H1 (cell line): ENCODE measurements at regions not wholly inside any gene's neighbourhood (a gene's known extent, or its start where the extent isn't known, plus 50 kb on each side); places are given as distances from the start of the nearest gene placed in this dataset.

Source experiments
- EP300 ChIP-seq, 2 experiments: IDR thresholded peaks; 1 replicate in 1 of 2; 2 replicates in 1 of 2; pipeline ENCODE4 v1.6.1; 2011 to 2012; ENCODE audit warnings: low read depth in 2 of 2, low read length in 2 of 2, mild to moderate bottlenecking in 2 of 2, borderline replicate concordance in 1 of 2, inconsistent platforms in 1 of 2, moderate library complexity in 1 of 2
- GABPA ChIP-seq: IDR thresholded peaks from 2 replicates; pipeline ENCODE4 v1.6.1; 2011; ENCODE audit warnings: mild to moderate bottlenecking, low read length, moderate library complexity, borderline replicate concordance; ENCODE audit not compliant: insufficient read depth
- YY1 ChIP-seq: IDR thresholded peaks from 2 replicates; pipeline ENCODE4 v1.6.1; 2011; ENCODE audit warnings: low read depth, mild to moderate bottlenecking, low read length
- TF ChIP-seq, protein P1 (sequence below): fragments of 300-600 bp; sonication (generic); IDR thresholded peaks from 2 replicates; pipeline ENCODE4 v1.7.1; 2012; ENCODE audit warnings: low read length, moderate library complexity, mild to moderate bottlenecking, inconsistent platforms; ENCODE audit not compliant: insufficient replicate concordance
- TF ChIP-seq, protein P2 (sequence below), 3 experiments: IDR thresholded peaks; 1 replicate in 2 of 3; 2 replicates in 1 of 3; pipeline versions ENCODE4 v1.5.1 to v1.6.1; 2011; ENCODE audit warnings: low read length in 3 of 3, mild to moderate bottlenecking in 3 of 3, inconsistent platforms in 2 of 3, low read depth in 1 of 3, moderate library complexity in 1 of 3; ENCODE audit not compliant: insufficient read depth in 1 of 3; ENCODE audit errors: control extremely low read depth in 1 of 3
- TF ChIP-seq, protein P3 (sequence below): IDR thresholded peaks from 2 replicates; pipeline ENCODE4 v1.6.1; 2011; ENCODE audit warnings: low read length, improper control_type of control experiment

DNA sequence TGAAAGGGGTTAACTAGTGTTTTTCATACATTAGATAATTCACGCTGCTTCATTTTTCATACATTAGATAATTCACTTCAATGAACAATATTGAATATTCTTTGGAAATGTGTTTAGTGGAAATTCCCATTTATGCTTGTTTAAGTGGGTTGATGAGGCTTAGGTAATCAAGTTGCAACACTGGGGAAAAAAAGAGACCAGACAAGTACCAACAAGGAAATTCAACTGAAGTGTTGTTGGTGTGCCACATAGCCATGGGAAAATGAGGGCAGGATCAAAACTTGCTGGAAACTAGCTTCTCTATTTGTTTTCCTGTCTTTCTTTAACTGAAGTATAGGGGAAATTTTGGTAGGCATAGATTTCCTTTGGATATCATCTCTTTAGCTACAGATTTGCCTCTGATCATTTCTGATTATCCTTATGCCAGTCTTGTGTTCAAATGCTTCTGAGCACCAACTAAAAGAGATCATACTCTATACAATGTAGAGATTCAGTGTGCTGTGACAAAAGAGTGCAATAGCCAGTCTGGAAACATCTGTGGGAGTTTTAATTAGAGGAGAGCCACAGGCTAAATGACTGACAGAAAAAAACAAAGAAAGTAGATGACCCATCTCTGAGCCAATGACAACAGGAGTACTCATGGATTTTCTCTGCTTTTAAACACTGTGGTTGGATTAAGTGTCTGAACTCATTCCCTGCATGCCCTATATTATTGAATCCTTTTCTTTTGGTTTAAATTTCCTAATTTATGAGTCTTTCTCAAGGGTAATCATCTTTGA is 67.6 kb upstream of the CTSC start (continued):
- TF ChIP-seq, protein P1, sequence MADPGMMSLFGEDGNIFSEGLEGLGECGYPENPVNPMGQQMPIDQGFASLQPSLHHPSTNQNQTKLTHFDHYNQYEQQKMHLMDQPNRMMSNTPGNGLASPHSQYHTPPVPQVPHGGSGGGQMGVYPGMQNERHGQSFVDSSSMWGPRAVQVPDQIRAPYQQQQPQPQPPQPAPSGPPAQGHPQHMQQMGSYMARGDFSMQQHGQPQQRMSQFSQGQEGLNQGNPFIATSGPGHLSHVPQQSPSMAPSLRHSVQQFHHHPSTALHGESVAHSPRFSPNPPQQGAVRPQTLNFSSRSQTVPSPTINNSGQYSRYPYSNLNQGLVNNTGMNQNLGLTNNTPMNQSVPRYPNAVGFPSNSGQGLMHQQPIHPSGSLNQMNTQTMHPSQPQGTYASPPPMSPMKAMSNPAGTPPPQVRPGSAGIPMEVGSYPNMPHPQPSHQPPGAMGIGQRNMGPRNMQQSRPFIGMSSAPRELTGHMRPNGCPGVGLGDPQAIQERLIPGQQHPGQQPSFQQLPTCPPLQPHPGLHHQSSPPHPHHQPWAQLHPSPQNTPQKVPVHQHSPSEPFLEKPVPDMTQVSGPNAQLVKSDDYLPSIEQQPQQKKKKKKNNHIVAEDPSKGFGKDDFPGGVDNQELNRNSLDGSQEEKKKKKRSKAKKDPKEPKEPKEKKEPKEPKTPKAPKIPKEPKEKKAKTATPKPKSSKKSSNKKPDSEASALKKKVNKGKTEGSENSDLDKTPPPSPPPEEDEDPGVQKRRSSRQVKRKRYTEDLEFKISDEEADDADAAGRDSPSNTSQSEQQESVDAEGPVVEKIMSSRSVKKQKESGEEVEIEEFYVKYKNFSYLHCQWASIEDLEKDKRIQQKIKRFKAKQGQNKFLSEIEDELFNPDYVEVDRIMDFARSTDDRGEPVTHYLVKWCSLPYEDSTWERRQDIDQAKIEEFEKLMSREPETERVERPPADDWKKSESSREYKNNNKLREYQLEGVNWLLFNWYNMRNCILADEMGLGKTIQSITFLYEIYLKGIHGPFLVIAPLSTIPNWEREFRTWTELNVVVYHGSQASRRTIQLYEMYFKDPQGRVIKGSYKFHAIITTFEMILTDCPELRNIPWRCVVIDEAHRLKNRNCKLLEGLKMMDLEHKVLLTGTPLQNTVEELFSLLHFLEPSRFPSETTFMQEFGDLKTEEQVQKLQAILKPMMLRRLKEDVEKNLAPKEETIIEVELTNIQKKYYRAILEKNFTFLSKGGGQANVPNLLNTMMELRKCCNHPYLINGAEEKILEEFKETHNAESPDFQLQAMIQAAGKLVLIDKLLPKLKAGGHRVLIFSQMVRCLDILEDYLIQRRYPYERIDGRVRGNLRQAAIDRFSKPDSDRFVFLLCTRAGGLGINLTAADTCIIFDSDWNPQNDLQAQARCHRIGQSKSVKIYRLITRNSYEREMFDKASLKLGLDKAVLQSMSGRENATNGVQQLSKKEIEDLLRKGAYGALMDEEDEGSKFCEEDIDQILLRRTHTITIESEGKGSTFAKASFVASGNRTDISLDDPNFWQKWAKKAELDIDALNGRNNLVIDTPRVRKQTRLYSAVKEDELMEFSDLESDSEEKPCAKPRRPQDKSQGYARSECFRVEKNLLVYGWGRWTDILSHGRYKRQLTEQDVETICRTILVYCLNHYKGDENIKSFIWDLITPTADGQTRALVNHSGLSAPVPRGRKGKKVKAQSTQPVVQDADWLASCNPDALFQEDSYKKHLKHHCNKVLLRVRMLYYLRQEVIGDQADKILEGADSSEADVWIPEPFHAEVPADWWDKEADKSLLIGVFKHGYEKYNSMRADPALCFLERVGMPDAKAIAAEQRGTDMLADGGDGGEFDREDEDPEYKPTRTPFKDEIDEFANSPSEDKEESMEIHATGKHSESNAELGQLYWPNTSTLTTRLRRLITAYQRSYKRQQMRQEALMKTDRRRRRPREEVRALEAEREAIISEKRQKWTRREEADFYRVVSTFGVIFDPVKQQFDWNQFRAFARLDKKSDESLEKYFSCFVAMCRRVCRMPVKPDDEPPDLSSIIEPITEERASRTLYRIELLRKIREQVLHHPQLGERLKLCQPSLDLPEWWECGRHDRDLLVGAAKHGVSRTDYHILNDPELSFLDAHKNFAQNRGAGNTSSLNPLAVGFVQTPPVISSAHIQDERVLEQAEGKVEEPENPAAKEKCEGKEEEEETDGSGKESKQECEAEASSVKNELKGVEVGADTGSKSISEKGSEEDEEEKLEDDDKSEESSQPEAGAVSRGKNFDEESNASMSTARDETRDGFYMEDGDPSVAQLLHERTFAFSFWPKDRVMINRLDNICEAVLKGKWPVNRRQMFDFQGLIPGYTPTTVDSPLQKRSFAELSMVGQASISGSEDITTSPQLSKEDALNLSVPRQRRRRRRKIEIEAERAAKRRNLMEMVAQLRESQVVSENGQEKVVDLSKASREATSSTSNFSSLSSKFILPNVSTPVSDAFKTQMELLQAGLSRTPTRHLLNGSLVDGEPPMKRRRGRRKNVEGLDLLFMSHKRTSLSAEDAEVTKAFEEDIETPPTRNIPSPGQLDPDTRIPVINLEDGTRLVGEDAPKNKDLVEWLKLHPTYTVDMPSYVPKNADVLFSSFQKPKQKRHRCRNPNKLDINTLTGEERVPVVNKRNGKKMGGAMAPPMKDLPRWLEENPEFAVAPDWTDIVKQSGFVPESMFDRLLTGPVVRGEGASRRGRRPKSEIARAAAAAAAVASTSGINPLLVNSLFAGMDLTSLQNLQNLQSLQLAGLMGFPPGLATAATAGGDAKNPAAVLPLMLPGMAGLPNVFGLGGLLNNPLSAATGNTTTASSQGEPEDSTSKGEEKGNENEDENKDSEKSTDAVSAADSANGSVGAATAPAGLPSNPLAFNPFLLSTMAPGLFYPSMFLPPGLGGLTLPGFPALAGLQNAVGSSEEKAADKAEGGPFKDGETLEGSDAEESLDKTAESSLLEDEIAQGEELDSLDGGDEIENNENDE: no peak
- TF ChIP-seq, protein P2, sequence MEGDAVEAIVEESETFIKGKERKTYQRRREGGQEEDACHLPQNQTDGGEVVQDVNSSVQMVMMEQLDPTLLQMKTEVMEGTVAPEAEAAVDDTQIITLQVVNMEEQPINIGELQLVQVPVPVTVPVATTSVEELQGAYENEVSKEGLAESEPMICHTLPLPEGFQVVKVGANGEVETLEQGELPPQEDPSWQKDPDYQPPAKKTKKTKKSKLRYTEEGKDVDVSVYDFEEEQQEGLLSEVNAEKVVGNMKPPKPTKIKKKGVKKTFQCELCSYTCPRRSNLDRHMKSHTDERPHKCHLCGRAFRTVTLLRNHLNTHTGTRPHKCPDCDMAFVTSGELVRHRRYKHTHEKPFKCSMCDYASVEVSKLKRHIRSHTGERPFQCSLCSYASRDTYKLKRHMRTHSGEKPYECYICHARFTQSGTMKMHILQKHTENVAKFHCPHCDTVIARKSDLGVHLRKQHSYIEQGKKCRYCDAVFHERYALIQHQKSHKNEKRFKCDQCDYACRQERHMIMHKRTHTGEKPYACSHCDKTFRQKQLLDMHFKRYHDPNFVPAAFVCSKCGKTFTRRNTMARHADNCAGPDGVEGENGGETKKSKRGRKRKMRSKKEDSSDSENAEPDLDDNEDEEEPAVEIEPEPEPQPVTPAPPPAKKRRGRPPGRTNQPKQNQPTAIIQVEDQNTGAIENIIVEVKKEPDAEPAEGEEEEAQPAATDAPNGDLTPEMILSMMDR (IDR thresholded peaks at IDR 0.05; ENCODE audit: control extremely low read depth in 1 of 3, insufficient read depth in 1 of 3, low read depth in 1 of 3, low read length in 3 of 3): no peak
- TF ChIP-seq YY1 (no peak), GABPA (no peak), EP300 (IDR thresholded peaks at IDR 0.05; ENCODE audit: borderline replicate concordance in 1 of 2, low read depth in 2 of 2, low read length in 2 of 2) (no peak)
- TF ChIP-seq, protein P3, sequence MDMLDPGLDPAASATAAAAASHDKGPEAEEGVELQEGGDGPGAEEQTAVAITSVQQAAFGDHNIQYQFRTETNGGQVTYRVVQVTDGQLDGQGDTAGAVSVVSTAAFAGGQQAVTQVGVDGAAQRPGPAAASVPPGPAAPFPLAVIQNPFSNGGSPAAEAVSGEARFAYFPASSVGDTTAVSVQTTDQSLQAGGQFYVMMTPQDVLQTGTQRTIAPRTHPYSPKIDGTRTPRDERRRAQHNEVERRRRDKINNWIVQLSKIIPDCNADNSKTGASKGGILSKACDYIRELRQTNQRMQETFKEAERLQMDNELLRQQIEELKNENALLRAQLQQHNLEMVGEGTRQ: no peak
